Activated T-helper 9 cell treated with anti-CD3 and anti-CD28 coated beads, Interleukin-2, amount 50 U/mL, for 16 hours (primary cell): ENCODE measurements at regions not wholly inside any gene's neighbourhood (a gene's known extent, or its start where the extent isn't known, plus 50 kb on each side); places are given as distances from the start of the nearest gene placed in this dataset.

ENCODE experiments used
- DNase-seq: peaks from one replicate; pipeline ENCODE4 v3.0.0-alpha.2; 2020; ENCODE audit warnings: low read depth

DNA sequence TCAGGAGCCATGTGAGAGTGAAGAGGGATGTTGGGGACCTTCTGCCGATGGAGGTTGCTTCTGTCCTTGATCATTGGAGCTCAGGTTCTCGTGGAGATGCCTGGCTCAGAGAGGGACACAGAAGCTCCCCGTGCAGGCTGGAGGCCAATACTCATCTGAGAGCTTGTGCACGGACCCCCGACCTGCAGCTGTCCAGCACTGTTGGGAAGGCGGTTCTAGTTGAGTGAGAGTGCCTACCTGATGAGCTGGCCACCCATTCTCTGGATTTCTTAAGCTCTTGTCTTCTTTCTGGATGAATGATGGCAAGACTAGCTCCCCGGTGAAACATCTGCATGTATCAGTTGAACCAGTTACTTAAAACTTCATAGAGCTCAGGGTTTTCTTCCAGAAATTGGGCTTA lies 247.6 kb upstream of the MKI67 start:
- no peak for DNase-seq

DNA sequence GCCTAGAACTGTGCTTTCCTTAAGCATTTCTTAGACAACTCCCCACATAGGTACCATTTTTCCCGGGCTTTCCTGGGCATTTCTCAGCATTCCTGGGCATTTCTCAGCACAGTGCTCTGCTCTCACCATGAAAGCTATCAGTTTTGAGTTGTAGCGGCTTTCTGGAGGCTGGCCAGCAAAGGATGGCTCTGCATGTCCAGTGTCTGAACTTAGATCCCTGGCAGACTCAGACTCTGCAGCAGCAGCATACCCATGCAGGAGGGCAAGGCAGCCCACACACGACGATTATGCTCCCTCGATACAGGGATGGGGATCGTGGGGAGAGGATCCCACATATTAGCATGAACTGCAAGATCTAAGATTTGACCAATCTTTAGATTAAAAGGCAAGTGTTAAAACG lies 248.9 kb upstream of the MKI67 start:
- no peak for DNase-seq

DNA sequence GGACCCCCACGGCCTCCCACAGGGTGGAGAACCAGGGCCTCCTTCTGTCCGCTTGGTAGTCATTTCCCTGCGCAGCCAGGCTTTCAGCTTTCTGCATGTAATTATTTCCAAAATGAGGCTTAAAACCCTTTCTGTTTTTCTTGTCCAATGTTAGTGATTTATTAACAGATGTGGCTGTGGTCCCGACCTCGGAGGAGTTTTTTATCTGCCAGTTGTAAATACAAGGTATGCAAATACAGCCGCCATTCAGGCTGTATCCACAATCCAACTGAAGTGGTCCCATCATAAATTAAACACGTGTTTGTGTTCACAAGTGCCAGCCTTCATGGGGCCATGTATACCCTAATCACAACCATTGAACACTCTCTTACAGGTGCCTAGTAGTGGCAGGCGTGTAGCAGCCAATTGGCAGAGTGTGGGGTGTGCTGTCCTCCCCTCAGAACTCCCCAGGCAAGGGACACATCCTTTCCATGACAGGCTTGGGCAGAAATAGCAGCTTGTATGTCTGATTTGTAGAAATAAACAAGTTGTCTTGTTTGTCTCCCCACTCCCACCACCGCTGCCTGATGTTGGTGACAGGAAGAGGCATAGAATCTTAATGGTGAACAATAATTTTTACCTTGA lies 251.3 kb upstream of the MKI67 start:
- no peak for DNase-seq

DNA sequence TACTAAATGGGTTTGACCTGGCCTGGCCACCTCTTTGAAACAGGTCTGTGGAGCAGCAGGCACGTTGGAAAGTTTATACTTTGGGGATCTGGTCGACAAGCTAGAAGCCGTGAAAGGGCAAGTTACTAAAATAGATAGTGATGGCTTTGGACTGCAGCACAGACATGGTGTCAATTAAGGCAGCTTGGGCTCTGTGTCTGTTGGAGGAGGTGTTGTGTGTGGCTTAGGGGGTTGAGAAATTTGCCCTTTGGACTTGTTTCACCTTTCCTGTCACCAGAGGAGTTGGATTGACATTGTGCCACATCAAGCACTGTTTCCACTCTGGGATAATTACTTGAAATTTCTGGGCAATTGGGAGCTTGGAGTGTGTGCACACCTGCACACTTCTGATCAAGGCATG lies 251.8 kb upstream of the MKI67 start:
- no peak for DNase-seq

DNA sequence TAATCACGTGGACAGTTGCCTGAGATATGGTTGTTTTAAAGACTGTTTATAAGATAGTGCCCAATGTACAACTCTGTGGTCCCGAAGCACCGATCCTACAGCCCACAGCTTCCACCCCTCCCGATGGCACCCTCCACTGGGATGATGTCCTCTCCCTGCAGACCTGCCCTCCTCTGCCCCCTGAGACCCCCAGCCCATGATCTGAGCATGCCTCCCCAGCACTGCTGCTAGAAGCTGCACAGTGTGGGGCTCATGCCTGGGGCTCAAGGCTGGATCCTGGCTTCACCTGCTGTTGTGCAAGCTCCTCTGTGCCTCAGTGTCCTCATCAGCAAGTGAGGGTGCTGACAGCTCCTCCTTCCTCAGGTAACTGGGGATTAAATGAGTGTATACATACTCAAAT lies 254.7 kb upstream of the MKI67 start:
- DNase-seq = no peak

DNA sequence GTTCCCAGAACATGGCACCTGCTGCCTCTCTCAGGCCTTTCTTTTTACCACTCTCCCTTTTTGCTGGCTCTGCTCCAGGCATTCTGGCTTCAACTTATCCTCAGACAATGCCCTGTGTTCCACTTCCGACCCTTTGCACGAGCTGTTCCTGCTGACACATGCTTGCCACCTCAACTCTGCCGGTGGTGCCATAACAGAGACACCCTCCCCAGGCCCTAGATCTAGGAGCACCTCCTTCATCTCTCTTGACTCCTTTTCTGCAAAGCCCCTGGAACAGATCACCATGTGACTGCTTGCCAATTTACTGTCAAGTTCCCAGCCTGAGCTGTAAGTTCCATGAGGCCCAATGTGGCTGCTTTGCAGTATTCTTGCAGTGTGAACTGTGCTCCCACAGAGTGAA lies 256.0 kb upstream of the MKI67 start:
- DNase-seq = no peak

DNA sequence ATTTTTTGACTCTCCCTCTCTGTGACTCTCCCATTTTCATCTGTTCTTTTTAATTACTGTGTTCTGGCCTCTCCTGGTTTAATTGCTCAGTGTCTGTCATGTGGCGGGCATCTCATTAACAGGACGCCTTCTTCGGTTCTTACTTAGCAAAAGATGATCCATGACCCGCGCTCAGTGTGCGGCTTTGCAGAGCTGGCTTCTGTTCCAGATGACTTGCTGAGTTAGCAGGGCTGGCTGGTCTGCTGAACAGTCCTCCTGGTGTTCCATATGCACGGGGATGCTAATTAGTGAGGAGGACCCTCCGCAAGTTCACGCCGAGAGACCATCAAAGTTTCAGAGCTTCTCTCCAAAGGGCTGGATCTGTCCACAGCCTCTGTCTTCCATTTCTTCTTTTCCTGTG lies 258.6 kb upstream of the MKI67 start:
- no peak for DNase-seq

DNA sequence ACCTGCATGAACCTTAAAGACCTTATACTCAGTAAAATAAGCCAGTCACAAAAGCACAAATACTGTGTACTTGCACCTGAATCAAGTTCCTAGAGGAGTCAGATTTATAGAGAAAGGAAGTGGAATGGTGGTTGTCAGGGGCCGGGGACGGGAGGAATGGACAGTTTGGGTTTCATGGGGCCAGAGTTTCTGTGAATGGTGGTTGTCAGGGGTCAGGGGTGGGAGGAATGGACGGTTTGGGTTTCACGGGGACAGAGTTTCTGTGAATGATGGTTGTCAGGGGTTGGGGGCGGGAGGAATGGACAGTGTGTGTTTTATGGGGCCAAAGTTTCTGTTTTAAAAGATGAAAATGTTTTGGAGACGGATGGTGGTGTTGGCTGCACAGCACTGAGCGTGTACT lies 260.0 kb upstream of the MKI67 start:
- no peak for DNase-seq

DNA sequence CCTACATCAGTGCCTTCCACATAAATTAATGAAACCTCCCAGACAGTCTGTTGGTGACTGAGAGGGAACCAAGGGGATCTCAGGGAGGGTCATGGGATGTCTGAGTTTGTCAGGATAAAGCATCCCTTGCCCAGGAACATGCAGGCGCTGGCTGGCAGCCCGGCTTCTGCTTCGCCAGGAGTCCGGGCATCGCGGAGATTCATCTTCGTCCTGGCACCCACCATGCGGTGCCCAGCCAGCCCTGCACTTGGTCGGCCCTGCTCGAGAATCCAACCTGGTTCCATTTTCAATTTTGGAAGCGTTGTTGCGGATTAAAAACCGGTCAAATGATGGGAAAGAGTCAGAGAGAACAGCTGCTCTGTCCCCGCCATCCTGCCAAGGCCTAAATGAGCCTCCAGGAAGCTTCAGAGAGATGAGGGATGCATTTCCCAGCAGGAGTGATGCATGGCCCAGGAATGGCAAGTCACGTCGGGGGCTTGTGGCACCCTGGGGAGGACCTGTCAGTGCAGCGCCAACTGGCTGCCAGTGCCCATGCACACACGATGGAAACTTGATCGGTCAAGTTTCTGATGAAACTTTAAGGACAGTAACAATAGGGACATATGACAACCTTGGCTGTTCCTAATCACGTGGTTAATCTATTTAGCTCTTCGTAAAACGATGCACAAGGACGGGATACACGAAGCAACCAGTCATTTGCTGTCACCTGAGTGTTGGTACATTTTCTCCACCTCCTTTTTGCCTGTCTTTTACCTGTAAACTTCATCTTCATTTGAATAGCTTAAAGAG lies 260.8 kb upstream of the MKI67 start:
- no peak for DNase-seq

DNA sequence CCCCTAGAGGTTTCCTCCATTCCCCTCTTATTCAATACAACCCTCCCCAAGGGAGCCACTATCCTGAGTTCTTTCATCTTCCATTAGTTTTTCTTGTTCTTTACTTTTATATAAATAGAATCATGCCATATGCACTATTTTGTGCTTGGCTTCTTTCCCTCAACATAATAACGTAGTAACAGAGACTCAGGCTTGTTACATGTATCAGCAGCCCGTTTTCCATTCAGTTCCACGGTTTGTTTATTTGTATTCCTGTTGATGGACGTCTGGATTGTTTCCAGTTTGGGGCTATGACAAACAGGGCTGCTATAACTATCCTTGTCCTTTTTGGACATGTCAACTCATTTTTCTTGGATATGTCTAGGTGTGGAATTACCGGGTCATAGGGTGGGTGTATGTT lies 264.4 kb upstream of the MKI67 start:
- DNase-seq = no peak

DNA sequence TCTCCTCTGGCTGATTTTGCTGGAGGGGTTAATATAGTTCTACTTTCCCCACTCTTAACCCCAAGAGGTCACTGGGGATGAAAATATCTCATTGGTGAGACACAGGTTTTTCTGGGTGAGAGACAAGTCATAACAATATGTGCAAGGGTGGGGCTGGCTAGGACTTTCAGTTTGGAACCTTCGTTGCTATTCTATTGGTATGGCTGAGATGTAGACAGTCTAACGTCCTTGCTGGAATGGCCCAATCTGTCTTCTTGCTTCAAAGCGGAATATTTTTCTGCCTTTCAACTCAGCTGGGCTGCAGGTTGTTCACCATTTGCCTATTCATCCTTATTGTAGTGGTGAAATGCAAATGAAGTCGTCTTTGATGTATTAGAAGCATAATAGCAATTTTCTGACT lies 267.3 kb upstream of the MKI67 start:
- DNase-seq = no peak

DNA sequence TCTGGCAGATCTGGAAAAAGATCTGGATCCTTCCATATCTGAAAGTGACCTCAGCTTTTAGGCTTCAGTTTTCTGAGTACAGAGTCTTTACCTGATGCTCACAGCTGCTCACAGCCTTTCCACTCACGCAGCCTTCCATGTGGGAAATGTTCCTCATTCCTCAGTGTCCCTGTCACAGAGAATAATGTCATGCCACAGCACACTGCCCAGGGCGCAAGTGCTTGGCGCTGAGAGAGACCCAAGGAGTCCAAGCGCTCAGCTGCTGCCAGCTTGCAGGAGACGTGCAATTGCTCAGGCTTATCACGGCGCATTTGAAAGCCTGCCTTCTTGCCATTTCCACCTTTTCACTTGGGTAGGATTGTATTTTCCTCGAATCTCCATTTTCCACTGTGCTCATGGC lies 271.9 kb upstream of the MKI67 start:
- no peak for DNase-seq

DNA sequence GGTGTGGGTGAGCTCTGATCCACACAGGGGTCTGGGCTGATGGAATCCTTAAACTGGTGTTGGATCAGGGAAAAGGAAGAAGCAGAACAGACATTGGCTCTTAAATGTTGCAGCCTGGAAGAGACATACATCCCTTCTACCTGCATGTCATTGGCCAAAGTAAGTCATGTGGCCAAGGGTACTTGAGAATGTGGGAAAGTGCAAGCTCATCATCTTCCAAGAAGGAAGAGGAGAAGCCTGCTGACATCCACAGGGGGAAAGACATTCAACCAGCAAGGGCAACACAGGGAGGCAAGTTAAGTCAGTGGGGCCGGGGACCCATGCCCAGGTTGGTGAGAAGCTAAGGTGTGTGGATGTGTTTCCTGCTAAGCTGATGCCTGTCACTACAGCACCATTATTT lies 272.8 kb upstream of the MKI67 start:
- DNase-seq = no peak

DNA sequence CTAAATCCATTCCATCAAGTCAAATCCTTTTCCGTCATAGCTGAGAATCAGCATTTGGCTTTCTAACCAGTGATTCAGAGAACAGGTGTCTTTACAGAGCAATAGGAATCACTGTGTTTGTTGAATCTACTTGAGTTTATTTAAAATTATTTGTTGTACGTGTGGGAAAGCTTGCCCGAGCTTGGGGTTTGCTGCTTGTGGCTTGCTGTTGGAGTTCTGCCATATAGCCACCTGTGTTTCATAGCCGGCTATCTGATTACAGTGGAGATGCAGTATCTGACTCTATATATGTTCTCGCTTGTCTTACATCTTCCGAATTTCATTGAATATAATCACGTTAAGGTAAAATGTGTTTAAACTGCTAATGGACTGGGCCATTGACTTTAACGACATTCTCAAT lies 274.3 kb upstream of the MKI67 start:
- DNase-seq = no peak

DNA sequence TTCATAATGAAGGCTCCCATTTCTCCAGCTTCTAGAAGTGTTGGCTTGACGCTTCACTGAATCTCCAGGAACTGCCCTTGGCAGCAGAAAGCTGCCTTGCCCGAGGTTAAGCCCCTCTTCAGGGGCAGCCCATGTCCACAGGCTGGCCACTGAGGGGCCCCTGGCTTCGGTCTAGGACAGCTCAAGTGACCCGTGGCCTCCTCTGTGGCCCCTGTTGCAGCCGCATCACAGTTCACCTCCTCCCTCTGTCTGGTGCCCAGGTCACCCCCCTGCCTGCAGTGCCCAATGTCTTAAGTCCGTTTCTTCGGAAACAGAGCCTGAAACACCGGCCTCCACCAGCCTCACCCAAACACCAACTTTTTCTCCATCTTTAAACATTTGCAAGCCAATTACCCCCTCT lies 279.2 kb upstream of the MKI67 start:
- no peak for DNase-seq

DNA sequence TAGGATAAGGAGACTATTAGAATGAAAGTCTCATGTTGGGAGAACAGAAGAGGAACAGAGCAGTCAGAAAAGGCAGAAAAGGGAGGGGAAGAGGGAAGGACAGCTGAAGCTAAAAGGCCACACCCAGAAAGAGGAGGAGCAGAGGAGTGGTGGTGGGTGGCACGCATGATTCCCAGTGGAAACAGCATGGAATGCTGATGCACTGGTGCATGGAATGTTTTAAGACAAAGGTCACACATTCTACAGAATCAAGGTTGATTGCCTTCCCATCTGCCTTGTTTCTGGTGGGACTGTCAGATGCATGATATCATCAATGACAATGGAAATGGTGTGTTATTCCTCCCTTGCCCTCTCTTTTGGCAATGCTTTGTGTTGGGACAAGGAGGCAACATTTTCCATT lies 285.4 kb upstream of the MKI67 start:
- no peak for DNase-seq

DNA sequence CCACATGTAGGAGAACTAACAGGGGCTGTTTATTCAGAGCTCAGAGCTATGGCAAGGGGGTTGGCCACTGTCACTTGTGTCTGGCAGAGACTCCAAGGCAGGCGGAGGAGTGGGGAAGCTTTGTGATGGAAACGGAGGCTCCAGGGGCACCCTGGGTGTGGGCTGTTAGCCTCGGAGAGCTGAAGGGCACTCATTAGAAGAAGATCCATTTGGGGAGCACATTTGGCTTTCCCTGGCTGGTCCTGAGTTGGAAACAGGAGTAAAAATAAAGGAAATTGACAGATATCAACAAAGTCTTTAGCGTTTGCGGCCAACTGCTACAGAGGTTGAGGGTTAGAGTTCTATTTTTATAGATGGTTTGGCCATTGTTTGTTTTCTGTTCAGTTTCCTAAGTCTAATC lies 288.3 kb upstream of the MKI67 start:
- no peak for DNase-seq

DNA sequence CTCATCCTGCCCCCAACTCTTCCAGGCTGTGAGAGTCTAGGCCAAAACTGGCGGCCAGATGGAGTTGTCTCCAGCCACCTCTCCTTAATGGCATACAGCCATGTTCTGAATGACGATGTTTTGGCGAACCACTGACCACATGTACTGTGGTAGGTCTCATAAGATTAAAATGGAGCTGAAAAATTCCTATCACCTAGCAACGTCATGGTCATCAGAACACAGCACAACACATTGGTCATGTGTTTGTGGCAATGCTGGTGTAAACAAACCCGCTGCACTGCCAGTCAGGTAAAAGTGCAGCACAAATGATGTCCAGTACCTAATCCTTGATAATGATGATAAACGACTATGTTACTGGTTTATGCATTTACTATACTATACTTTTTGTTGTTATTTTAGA lies 290.0 kb upstream of the MKI67 start:
- no peak for DNase-seq

DNA sequence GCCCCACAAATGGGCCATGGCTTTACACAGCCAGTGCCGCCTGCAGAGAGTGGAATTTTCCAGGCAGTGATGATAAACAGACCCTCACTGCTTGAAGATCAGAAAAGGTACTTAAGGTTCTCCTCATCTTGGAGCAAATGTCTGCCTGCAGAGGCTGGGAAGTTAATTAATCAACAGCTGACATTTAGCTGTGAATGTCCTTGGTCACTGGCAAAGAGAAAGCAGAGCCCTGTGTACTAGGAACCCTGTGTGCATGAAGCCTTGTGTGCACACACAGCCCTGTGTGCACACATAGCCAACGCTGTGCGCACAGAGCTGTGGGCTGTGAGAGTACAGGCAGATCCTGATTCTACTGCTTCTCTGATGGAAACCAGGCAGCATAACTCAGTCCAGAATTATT lies 291.6 kb upstream of the MKI67 start:
- DNase-seq = no peak

DNA sequence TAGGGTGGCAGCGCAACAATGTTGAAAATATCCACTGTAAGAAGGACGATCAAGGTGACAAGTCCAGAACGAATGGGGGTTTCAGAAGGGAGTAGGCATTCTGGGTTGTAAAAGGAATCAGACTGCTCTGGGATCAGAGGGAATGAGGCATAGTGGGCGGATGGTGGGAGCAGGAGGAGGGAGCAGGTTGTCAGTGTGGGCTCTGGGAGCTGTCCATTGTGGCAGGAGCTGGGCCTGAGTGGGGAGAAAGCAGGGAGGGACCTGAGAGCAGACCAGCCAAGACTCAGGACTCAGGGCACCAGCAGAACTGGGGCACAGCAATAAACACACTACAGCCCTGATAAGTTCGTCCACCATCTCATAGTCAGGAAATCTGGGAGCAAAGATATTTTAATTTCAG lies 292.6 kb upstream of the MKI67 start:
- DNase-seq = no peak

DNA sequence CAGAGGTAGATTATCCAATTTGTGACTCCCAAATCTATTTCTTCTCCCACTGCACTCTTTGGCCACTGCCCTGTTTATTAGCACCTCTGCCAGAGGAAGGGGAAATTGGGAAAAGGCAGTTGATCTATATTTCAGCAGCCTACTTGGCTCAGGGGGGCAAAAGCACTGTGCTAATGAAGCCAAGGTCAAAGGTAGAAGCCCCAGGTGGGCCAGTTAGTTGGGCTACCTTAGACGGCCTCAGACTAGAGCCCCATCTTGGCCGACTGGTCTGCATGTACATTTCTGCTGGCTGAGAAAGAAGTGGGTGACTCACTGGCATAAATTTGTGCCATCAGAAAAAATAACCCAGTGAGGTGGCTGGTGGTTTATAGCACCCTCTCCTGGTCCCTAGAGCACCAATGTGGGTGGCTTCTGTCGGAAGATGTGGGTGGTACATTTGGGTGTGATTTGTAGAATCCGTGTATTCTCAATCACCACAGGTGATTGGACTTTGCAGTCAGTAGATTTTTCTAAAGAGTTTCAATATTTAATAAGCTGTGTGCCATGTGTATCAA lies 293.3 kb upstream of the MKI67 start:
- no peak for DNase-seq

DNA sequence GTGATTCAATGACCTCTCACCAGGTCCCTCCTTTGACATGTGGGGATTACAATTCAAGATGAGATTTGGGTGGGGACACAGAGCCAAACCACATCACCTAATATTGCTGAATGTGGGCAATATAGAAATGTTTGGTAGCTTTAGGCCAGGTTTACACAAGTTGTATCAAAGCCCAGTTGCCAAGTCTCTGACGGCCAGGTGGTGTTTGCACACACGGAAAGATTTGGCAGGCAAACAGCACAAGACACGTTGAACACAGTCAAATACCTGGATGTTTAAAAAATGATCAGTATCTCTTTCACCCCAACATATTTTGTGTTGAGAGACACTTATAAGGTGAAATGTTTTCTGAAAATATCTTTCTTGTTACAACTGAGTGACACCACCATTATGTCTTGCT lies 294.4 kb upstream of the MKI67 start:
- no peak for DNase-seq

DNA sequence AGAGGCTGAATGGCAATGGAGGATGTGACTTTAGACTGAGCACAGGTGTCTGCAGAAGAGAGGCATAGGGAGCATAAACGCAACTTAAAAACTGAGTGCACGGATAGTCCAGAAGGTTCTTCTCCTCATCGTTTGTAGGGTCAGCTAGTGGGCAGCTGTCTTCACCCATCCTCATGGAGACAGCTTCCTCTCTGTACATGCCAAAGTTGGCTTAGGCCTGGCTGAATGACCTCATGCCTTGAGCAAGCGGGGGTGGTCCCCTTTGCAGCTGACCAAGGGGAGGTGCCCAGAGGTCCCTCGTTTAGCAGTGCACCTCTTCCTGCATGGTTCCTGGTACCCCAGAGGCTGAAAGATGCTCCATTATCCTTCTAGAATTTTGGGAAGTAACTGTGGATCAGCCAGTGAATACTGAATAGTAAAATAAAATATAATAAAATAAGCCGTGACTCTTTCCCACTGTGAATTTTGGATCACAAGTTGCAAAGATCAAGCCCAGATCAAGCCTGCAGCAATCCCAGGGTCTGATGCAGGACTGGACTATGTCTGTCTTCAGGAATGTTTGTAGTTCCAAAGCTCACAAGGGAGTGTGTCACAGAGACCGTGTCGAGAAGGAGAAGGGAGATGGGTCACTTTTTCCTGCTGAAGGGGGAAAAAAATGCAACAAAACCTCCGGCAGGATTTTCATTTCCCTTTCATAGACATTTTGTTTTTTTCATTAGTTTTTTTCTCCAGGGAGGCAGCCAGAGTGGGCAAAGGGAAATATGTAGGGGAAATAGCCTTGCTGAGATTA lies 295.3 kb upstream of the MKI67 start:
- DNase-seq = no peak
